ENCODE measurements at regions not wholly inside any gene's neighbourhood (a gene's known extent, or its start where the extent isn't known, plus 50 kb on each side); places are given as distances from the start of the nearest gene placed in this dataset.

DNA sequence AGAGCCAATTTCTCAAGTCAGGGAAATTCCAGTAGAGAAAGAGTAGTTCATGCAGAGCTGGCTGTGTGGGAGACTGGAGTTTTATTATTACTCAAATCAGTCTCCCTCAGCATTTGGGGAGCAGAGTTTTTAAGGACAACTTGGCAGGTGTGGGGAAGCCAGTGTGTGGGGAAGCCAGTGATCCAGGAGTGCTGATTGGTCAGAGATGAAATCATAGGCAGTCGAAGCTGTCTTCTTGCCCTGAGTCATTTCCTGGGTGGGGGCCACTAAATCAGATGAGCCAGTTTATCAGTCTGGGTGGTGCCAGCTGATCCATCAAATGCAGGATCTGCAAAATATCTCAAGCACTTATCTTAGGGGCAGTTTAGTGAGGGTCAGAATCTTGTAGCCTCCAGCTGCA is 194.6 kb upstream of the NRG3 start:
- no peaks in the 10 kb centered on the region for H3K4me1 ChIP-seq
- no peak for DNase-seq
- no peaks in the 10 kb centered on the region for H3K9me3 ChIP-seq

DNA sequence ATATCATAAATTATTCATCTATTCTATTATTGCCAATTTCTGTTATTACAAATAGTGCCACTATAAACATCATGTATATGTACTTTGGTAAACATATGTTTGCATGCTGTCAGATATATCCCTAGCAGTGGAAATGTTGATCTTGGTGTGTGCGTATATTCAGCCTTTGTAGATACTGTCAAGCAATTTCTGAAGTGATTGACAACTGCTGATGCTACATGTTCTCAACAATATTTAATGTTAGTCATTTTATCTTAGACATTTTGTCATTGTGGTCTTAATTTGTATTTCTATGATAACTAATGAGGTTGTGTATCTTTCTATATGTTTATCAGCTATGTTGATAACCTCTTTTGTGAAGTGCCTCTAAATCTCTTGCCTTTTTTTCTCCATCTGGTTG is 186.5 kb upstream of the NRG3 start:
- peaks cover 0 to 16% (median 0%) of the 10 kb centered on the region in 12 donors for H3K9me3 ChIP-seq
- 91 to 95% (median 94%) methylated on average over 1 of the region's 1 CpG for WGBS, 4 donors

More for the DNA sequence above, 194.6 kb upstream of the NRG3 start:
- Histone ChIP-seq H3K36me3 (no peaks in the 10 kb centered on the region), H3K27me3 (no peaks in the 10 kb centered on the region), H3K27ac (no peak overlapping the region), H3K4me3 (no peak overlapping the region)
- no peak for TF ChIP-seq POLR2A (IDR thresholded peaks at IDR 0.05)
- ATAC-seq = no peak
- 22 to 36% (median 34%) methylated on average over 1 of the region's 1 CpG for WGBS, 4 donors
- intact Hi-C loops (cut with DNase I) = no loop called here

DNA sequence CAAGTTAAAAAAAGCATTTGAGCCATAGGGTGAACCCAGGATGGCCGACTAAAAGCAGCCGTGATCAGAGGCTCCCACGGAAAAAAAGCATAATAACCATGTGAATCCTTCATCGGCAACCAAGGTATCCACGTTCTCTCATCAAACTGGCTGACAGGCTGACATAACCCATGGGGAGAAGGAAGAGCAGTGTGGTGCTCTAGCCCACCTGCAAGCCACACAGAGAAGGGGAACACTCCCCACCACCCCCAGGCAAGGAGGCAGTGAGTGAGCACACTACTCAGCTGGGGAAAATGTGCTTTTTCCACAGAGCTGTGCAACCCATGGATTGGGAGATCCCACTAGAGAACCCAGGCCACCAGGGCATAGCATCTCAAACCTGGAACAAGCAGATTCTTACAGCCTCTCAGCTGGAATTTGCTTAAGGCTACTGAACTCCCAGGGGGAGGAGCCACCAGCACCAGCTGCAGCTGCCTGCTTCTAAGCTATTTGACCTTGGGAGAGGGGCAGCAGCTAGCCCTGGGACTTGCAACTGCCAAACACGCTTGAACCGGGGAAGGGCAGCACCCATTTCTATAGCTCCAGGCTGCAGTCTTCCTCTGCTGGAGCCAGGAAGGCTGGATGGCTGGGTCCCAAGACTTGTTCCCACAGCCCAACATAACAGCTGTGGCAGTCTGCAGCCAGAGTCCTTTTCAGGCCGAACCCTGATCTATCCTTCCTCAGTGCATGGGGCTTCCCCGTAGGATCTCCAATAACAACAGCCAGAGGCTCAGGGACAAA is 178.2 kb upstream of the NRG3 start:
- intact Hi-C loops (cut with DNase I) = no loop called here
- TF ChIP-seq, protein P1, sequence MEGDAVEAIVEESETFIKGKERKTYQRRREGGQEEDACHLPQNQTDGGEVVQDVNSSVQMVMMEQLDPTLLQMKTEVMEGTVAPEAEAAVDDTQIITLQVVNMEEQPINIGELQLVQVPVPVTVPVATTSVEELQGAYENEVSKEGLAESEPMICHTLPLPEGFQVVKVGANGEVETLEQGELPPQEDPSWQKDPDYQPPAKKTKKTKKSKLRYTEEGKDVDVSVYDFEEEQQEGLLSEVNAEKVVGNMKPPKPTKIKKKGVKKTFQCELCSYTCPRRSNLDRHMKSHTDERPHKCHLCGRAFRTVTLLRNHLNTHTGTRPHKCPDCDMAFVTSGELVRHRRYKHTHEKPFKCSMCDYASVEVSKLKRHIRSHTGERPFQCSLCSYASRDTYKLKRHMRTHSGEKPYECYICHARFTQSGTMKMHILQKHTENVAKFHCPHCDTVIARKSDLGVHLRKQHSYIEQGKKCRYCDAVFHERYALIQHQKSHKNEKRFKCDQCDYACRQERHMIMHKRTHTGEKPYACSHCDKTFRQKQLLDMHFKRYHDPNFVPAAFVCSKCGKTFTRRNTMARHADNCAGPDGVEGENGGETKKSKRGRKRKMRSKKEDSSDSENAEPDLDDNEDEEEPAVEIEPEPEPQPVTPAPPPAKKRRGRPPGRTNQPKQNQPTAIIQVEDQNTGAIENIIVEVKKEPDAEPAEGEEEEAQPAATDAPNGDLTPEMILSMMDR (IDR thresholded peaks at IDR 0.05) = no peak
- no peak for TF ChIP-seq POLR2A (IDR thresholded peaks at IDR 0.05)
- H3K9me3 ChIP-seq = peaks cover 0 to 39% (median 8%) of the 10 kb centered on the region in 12 donors
- ATAC-seq (no peak), DNase-seq (no peak)
- H3K4me1 ChIP-seq = no peaks in the 10 kb centered on the region
- no peaks in the 10 kb centered on the region for H3K36me3 ChIP-seq
- no peaks in the 10 kb centered on the region for H3K27me3 ChIP-seq
- H3K27ac ChIP-seq = no peak overlapping the region
- no peak overlapping the region for H3K4me3 ChIP-seq
- 42 to 61% (median 56%) methylated on average over 9 of the region's 9 CpGs for WGBS, 4 donors

More for the DNA sequence above, 186.5 kb upstream of the NRG3 start:
- Histone ChIP-seq H3K36me3 (no peaks in the 10 kb centered on the region), H3K27me3 (no peaks in the 10 kb centered on the region), H3K4me3 (no peak overlapping the region), H3K4me1 (no peaks in the 10 kb centered on the region), H3K27ac (no peak overlapping the region)
- ATAC-seq (no peak), DNase-seq (no peak)
- no peak for TF ChIP-seq POLR2A (IDR thresholded peaks at IDR 0.05)
- intact Hi-C loops (cut with DNase I) = no loop called here

DNA sequence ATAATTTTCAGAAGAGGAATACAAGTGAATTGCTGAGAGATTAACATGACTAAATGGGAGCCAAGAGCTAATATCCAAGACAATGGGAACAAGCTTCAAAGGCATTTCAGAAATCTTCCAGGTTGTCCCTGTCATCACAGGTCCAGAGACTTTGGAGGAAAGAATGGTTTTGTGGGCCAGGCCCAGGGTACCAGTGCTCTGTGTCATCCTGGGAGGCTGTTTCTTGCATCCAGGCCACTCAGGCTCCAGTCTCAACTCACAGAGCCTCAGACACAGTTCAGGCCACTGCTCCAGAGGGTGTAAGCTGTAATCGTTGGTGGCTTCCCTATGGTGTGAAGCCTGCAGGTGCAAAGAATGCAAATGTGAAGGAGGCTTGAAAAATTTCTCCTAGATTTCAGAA is 170.4 kb upstream of the NRG3 start:
- H3K4me1 ChIP-seq = no peaks in the 10 kb centered on the region
- H3K27ac ChIP-seq = no peak overlapping the region
- no peak overlapping the region for H3K4me3 ChIP-seq
- intact Hi-C loops (cut with DNase I) = no loop called here
- ATAC-seq (no peak), DNase-seq (no peak)
- no peak for TF ChIP-seq POLR2A (IDR thresholded peaks at IDR 0.05)
- WGBS, 4 donors = 27 to 53% (median 43%) methylated on average over 1 of the region's 1 CpG
- H3K9me3 ChIP-seq = peaks cover 0 to 21% (median 2%) of the 10 kb centered on the region in 12 donors
- H3K27me3 ChIP-seq = no peaks in the 10 kb centered on the region
- H3K36me3 ChIP-seq = no peaks in the 10 kb centered on the region

DNA sequence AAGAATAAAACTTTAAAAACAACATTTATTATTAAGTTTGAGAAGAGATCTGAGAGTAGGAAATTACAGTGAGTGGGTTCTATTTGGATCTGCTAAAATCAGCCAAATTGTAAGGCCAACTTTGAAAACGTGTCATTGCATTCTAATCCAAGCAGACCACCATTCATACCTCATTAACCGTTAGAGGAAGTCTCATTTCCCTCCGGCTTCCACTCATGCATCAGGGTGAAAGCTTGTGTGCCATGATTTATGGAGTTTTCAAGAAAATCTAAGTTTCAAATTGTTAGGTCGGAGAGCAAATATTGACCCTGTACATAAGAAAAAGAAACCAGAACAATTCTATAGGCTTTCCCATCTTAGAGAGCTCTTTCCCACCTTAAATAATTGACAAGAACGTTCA is 166.6 kb upstream of the NRG3 start:
- 61 to 67% (median 62%) methylated on average over 5 of the region's 5 CpGs for WGBS, 4 donors
- Histone ChIP-seq H3K4me1 (no peaks in the 10 kb centered on the region), H3K4me3 (no peak overlapping the region), H3K27ac (no peak overlapping the region), H3K36me3 (no peaks in the 10 kb centered on the region), H3K9me3 (peaks cover 0 to 4% (median 0%) of the 10 kb centered on the region in 12 donors), H3K27me3 (no peaks in the 10 kb centered on the region)
- no peak for DNase-seq
- intact Hi-C loops (cut with DNase I) = no loop called here
- ATAC-seq = no peak
- no peak for TF ChIP-seq POLR2A (IDR thresholded peaks at IDR 0.05)
- TF ChIP-seq, protein P1 (IDR thresholded peaks at IDR 0.05) = no peak
